ENCODE measurements at regions not wholly inside any gene's neighbourhood (a gene's known extent, or its start where the extent isn't known, plus 50 kb on each side); places are given as distances from the start of the nearest gene placed in this dataset.

GRCh38 chr2:15863089-15863488 is 77.3 kb upstream of the MYCN start:
- DNase-seq (no peak), ATAC-seq (no peak)
- H3K27me3 Mint-ChIP-seq, result peaks cover 13% of the 10 kb centered on the region
- no peak overlapping the region for H3K4me3 Mint-ChIP-seq
- H3K4me1 Mint-ChIP-seq (ENCODE audit: low read depth), result no peaks in the 10 kb centered on the region
- CTCF ChIA-PET, result no interaction called here
- POLR2A ChIA-PET, result no interaction called here
- intact Hi-C loops (cut with micrococcal nuclease), result no loop called here
- TF ChIP-seq CTCF (IDR thresholded peaks at IDR 0.05), result no peak
- H3K9me3 Mint-ChIP-seq, result no peaks in the 10 kb centered on the region
- no peak overlapping the region for H3K27ac Mint-ChIP-seq
- H3K36me3 Mint-ChIP-seq (ENCODE audit: low read depth), result no peaks in the 10 kb centered on the region

GRCh38 chr2:15863494-15864175 is 76.7 kb upstream of the MYCN start:
- intact Hi-C loops (cut with micrococcal nuclease), result no loop called here
- ChIA-PET POLR2A (no interaction called here), CTCF (no interaction called here)
- H3K4me1 Mint-ChIP-seq (ENCODE audit: low read depth), result no peaks in the 10 kb centered on the region
- DNase-seq, result no peak
- no peak overlapping the region for H3K4me3 Mint-ChIP-seq
- peaks cover 11% of the 10 kb centered on the region for H3K27me3 Mint-ChIP-seq
- H3K9me3 Mint-ChIP-seq, result no peaks in the 10 kb centered on the region
- no peak for TF ChIP-seq CTCF (IDR thresholded peaks at IDR 0.05)
- ATAC-seq, result no peak
- no peak overlapping the region for H3K27ac Mint-ChIP-seq
- no peaks in the 10 kb centered on the region for H3K36me3 Mint-ChIP-seq (ENCODE audit: low read depth)

- CTCF ChIA-PET, result no interaction called here
Observed at GRCh38 chr2:15864176-15864769, 76.1 kb upstream of the MYCN start.

GRCh38 chr2:15865923-15866322 is 74.4 kb upstream of the MYCN start:
- DNase-seq (no peak), ATAC-seq (no peak)
- no peaks in the 10 kb centered on the region for H3K36me3 Mint-ChIP-seq (ENCODE audit: low read depth)
- H3K9me3 Mint-ChIP-seq, result no peaks in the 10 kb centered on the region
- ChIA-PET CTCF (no interaction called here), POLR2A (no interaction called here)
- peaks cover 6% of the 10 kb centered on the region for H3K27me3 Mint-ChIP-seq
- no peak overlapping the region for H3K4me3 Mint-ChIP-seq
- no peak overlapping the region for H3K27ac Mint-ChIP-seq
- intact Hi-C loops (cut with micrococcal nuclease), result no loop called here
- no peaks in the 10 kb centered on the region for H3K4me1 Mint-ChIP-seq (ENCODE audit: low read depth)
- TF ChIP-seq CTCF (IDR thresholded peaks at IDR 0.05), result no peak

More at GRCh38 chr2:15864176-15864769, 76.1 kb upstream of the MYCN start:
- intact Hi-C loops (cut with micrococcal nuclease), result no loop called here
- no peak overlapping the region for H3K4me3 Mint-ChIP-seq
- no peaks in the 10 kb centered on the region for H3K9me3 Mint-ChIP-seq
- no peak overlapping the region for H3K27ac Mint-ChIP-seq
- ATAC-seq, result no peak
- no peak for DNase-seq
- H3K27me3 Mint-ChIP-seq, result peaks cover 6% of the 10 kb centered on the region
- no peaks in the 10 kb centered on the region for H3K36me3 Mint-ChIP-seq (ENCODE audit: low read depth)
- TF ChIP-seq CTCF (IDR thresholded peaks at IDR 0.05), result no peak
- no peaks in the 10 kb centered on the region for H3K4me1 Mint-ChIP-seq (ENCODE audit: low read depth)
- POLR2A ChIA-PET, result no interaction called here

GRCh38 chr2:15866563-15867193 is 73.7 kb upstream of the MYCN start:
- no peak overlapping the region for H3K4me3 Mint-ChIP-seq
- CTCF ChIA-PET, result no interaction called here

More at GRCh38 chr2:15866563-15867193, 73.7 kb upstream of the MYCN start:
- intact Hi-C loops (cut with micrococcal nuclease), result no loop called here
- ATAC-seq, result no peak
- POLR2A ChIA-PET, result no interaction called here
- Mint-ChIP-seq H3K27me3 (peaks cover 6% of the 10 kb centered on the region), H3K9me3 (no peaks in the 10 kb centered on the region), H3K36me3 (ENCODE audit: low read depth) (no peaks in the 10 kb centered on the region), H3K4me1 (ENCODE audit: low read depth) (no peaks in the 10 kb centered on the region), H3K27ac (no peak overlapping the region)
- no peak for DNase-seq
- TF ChIP-seq CTCF (IDR thresholded peaks at IDR 0.05), result no peak

Measured in activated CD8-positive, alpha-beta T cell treated with anti-CD3 and anti-CD28 coated beads for 36 hours (primary cell).